ENCODE measurements at regions not wholly inside any gene's neighbourhood (a gene's known extent, or its start where the extent isn't known, plus 50 kb on each side); places are given as distances from the start of the nearest gene placed in this dataset.

DNA sequence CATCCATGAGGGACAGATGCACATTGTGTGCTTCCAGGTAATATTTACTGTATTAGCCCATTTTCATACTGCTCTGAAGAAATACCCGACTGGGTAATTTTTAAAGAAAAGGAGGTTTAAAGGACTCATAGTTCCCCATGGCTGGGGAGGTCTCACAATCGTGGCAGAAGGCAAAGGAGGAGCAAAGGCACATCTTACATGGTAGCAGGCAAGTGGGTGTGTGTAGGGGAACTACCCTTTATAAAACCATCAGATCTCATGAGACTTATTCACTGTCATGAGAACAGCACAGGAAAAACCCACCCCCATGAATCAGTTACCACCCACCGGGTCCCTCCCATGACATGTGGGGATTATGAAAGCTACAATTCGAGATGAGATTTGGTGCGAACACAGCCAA is 148.8 kb upstream of the FBXL17 start:
- TF ChIP-seq POLR2A (IDR thresholded peaks at IDR 0.05) (no peak), CTCF (IDR thresholded peaks at IDR 0.05) (no peak), EP300 (IDR thresholded peaks at IDR 0.05) (no peak), POLR2AphosphoS5 (IDR thresholded peaks at IDR 0.05) (no peak)
